Caco-2 (cell line): ENCODE measurements at regions not wholly inside any gene's neighbourhood (a gene's known extent, or its start where the extent isn't known, plus 50 kb on each side); places are given as distances from the start of the nearest gene placed in this dataset.

Source experiments
- BruUV-seq: library from RNA; stranded (reverse); fragments of 400-500 nt; replicated peaks from 2 replicates; lab custom pipeline; 2021; lab: Mats Ljungman, UMichigan
- CTCF ChIA-PET: fragments of 300-600 bp; sonication (Branson Sonifier 250); formaldehyde crosslinking; loops from one replicate; lab custom pipeline; 2022; ENCODE audit warnings: antibody characterized with exemption; lab: Charles Lee
- POLR2A ChIA-PET: fragments of 300-600 bp; sonication (Branson Sonifier 250); formaldehyde crosslinking; loops from one replicate; lab custom pipeline; 2022; ENCODE audit warnings: antibody characterized with exemption; lab: Charles Lee
- DNase-seq, 2 experiments: peaks; one replicate each; pipeline versions ENCODE4 v3.0.0 to v3.0.0-alpha.2; 2020 to 2022
- H3K27me3 ChIP-seq: replicated peaks from 2 replicates; pipeline ENCODE4 v1.6.0; 2011; ENCODE audit warnings: low read length; ENCODE audit not compliant: control insufficient read depth, insufficient read depth
- H3K36me3 ChIP-seq: 2 replicates; pipeline ENCODE4 v1.5.1; 2011; ENCODE audit warnings: low read length; ENCODE audit not compliant: control insufficient read depth, insufficient read depth
- H3K4me1 ChIP-seq: fragments of 250-450 bp; sonication (Bioruptor Pico); 2 replicates; pipeline ENCODE4 v1.5.1; 2020; ENCODE audit warnings: mild to moderate bottlenecking
- H3K4me3 ChIP-seq: 2 replicates; pipeline ENCODE4 v1.5.1; 2011; ENCODE audit warnings: low read depth, mild to moderate bottlenecking, control low read depth, low read length
- H3K9me3 ChIP-seq: fragments of 250-450 bp; sonication (Bioruptor Pico); 2 replicates; pipeline ENCODE4 v1.5.1; 2020; ENCODE audit warnings: mild to moderate bottlenecking, moderate library complexity
- H3K27ac Mint-ChIP-seq: one replicate; pipeline ENCODE4 v1.8.0; 2022; ENCODE audit warnings: mixed read lengths; ENCODE audit not compliant: unreplicated experiment
- H3K27me3 Mint-ChIP-seq: one replicate; pipeline ENCODE4 v1.8.0; 2022; ENCODE audit warnings: mixed read lengths; ENCODE audit not compliant: insufficient read depth, unreplicated experiment
- H3K36me3 Mint-ChIP-seq: one replicate; pipeline ENCODE4 v1.8.0; 2022; ENCODE audit warnings: mild to moderate bottlenecking, mixed read lengths; ENCODE audit not compliant: insufficient read depth, unreplicated experiment
- H3K4me1 Mint-ChIP-seq: one replicate; pipeline ENCODE4 v1.8.0; 2022; ENCODE audit warnings: low read depth, mixed read lengths; ENCODE audit not compliant: unreplicated experiment
- H3K4me3 Mint-ChIP-seq: one replicate; pipeline ENCODE4 v1.8.0; 2022; ENCODE audit warnings: mild to moderate bottlenecking, moderate library complexity, mixed read lengths; ENCODE audit not compliant: unreplicated experiment
- H3K9me3 Mint-ChIP-seq: one replicate; pipeline ENCODE4 v1.8.0; 2022; ENCODE audit warnings: mixed read lengths; ENCODE audit not compliant: unreplicated experiment
- intact Hi-C: fragments of 100-400 bp; cut with micrococcal nuclease; formaldehyde crosslinking; loops from one replicate; pipeline ENCODE4 v1.10.0; 2022; ENCODE audit not compliant: unreplicated experiment
- TF ChIP-seq, protein P1 (sequence below), 2 experiments: fragments of 200-600 bp in 1 of 2; IDR thresholded peaks; 1 replicate in 1 of 2; 2 replicates in 1 of 2; pipeline versions ENCODE4 v1.5.1 to v1.8.0; 2011 to 2022; ENCODE audit warnings: antibody characterized with exemption in 1 of 2, control low read depth in 1 of 2, inconsistent platforms in 1 of 2, low read depth in 1 of 2, low read length in 1 of 2, mild to moderate bottlenecking in 1 of 2, moderate library complexity in 1 of 2; ENCODE audit not compliant: insufficient read depth in 1 of 2, severe bottlenecking in 1 of 2, unreplicated experiment in 1 of 2

DNA sequence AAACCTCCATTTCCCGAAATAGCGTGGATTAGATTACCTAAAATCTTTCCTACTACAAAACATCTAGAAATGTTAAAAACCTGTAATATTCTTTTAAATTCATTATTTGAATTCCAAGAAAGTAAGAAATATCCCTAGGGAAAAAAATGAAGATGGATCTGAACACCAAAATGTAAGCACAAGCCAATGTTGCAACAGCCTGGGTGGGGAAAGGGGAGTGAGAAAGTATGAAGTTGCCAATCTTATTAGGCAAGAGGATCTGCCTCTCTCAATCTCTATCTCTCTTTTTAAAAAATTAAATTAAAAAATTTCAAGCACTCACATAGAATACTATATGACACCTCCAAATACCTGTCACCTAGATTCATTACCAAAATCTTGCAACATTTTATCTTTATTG is 74.9 kb upstream of the IRF2BP2 start:
- H3K4me3 ChIP-seq: no peak overlapping the region
- no TSS peak for BruUV-seq
- H3K27ac Mint-ChIP-seq: no peak overlapping the region
- H3K27me3 Mint-ChIP-seq: no peaks in the 10 kb centered on the region
- no peaks in the 10 kb centered on the region for H3K36me3 Mint-ChIP-seq
- TF ChIP-seq, protein P1, sequence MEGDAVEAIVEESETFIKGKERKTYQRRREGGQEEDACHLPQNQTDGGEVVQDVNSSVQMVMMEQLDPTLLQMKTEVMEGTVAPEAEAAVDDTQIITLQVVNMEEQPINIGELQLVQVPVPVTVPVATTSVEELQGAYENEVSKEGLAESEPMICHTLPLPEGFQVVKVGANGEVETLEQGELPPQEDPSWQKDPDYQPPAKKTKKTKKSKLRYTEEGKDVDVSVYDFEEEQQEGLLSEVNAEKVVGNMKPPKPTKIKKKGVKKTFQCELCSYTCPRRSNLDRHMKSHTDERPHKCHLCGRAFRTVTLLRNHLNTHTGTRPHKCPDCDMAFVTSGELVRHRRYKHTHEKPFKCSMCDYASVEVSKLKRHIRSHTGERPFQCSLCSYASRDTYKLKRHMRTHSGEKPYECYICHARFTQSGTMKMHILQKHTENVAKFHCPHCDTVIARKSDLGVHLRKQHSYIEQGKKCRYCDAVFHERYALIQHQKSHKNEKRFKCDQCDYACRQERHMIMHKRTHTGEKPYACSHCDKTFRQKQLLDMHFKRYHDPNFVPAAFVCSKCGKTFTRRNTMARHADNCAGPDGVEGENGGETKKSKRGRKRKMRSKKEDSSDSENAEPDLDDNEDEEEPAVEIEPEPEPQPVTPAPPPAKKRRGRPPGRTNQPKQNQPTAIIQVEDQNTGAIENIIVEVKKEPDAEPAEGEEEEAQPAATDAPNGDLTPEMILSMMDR (IDR thresholded peaks at IDR 0.05; ENCODE audit: insufficient read depth in 1 of 2, low read depth in 1 of 2, low read length in 1 of 2, severe bottlenecking in 1 of 2, unreplicated experiment in 1 of 2): no peak
- DNase-seq: no peak
- H3K4me1 Mint-ChIP-seq: no peaks in the 10 kb centered on the region
- no peaks in the 10 kb centered on the region; the same call in 1 of the 2 replicates for H3K9me3 ChIP-seq
- intact Hi-C loops: no loop called here
- no peaks in the 10 kb centered on the region for H3K9me3 Mint-ChIP-seq
- no peaks in the 10 kb centered on the region for H3K27me3 ChIP-seq
- POLR2A ChIA-PET: no interaction called here
- H3K4me3 Mint-ChIP-seq: no peak overlapping the region
- CTCF ChIA-PET: no interaction called here
- no peaks in the 10 kb centered on the region for H3K36me3 ChIP-seq
- H3K4me1 ChIP-seq: peaks cover 5% of the 10 kb centered on the region; the same call in 1 of the 2 replicates

DNA sequence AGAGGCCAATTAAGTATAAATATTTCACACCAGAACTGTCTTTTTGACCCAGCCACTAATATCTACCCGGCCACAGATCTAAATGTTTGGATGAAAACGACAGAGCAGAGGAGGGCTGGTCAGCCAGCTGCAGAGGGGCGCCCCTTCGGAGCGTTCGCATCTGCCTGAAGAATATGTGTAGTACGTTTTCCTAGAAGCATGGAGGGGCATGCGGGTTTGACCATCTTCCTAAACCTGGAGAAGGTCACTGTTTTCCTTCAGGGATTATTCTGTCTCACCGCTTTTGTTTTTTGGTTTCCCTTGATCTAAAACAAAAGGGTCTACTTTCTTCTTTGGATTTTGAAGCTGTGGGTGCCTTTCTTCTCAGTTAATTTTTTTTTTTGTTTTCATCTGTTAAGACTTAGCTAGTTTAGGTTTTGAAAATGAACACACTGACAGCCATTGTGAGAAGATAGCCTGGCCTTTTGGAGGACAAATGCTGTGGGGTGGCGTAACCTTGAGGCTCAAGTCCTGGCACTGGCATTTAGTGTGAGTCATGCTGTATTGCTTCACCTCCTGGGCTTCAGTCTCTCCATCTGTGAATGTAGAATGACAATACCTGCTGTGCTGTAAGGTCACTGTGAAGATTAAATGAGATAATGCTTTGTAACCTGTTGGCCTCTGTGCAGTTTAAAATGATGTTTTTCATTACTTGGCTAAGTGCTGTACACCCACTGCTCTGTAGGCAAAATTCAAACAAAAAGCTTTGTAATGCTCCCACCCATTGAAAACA is 74.1 kb upstream of the IRF2BP2 start:
- Histone ChIP-seq H3K27me3 (no peaks in the 10 kb centered on the region), H3K36me3 (no peaks in the 10 kb centered on the region), H3K4me3 (no peak overlapping the region), H3K9me3 (no peaks in the 10 kb centered on the region; the same call in 1 of the 2 replicates), H3K4me1 (peaks cover 5% of the 10 kb centered on the region; the same call in 1 of the 2 replicates)
- TF ChIP-seq, protein P1 (IDR thresholded peaks at IDR 0.05; ENCODE audit: insufficient read depth in 1 of 2, low read depth in 1 of 2, low read length in 1 of 2, severe bottlenecking in 1 of 2, unreplicated experiment in 1 of 2): no peak
- H3K27ac Mint-ChIP-seq: no peak overlapping the region
- no peak overlapping the region for H3K4me3 Mint-ChIP-seq
- H3K9me3 Mint-ChIP-seq: no peaks in the 10 kb centered on the region
- no peaks in the 10 kb centered on the region for H3K27me3 Mint-ChIP-seq
- intact Hi-C loops: no loop called here
- ChIA-PET POLR2A (interaction anchor here (0.7 kb wide), 1 partner anchor 138 kb away, joined by 4 read pairs; no protein-coding TSS in a partner anchor), CTCF (interaction anchor here (0.6 to 1.2 kb wide), 2 partner anchors 64 to 72 kb away, joined by 3 to 4 read pairs; no protein-coding TSS in a partner anchor)
- peak in 1 of 2 experiments; percentile 48 for DNase-seq
- no peaks in the 10 kb centered on the region for H3K36me3 Mint-ChIP-seq
- BruUV-seq: no TSS peak
- H3K4me1 Mint-ChIP-seq: no peaks in the 10 kb centered on the region

DNA sequence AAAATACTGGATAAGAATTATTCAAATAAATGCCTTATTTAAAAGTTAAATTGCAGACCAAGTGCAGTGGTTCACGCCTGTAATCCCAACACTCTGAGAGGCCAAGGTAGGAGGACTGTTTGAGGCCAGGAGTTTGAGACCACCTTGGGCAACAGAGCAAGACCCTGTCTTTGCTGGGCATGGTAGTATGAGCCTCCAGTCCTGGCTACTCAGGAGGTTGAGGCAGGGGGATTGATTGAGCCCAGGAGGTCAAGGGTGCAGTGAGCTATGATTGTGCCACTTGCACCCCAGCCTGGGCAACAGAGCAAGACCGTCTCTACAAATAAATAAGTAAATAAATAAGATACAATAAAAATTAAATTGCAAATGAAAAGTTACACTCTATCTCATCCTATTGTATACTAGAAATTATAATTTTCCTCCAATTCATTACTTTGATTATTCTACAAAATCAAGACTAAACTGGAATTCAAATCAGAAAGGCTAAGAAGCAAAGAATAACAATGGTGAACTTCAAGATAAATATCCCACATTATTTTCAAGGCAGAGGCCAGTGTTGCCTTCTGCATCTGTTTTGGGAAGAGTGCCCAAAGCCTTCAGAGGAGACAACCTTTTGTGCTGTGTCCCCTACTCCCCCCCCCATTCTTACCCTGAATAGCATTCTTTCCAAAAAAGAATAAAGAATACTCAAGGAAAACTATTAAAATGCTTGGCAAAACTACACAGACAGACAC is 73.3 kb upstream of the IRF2BP2 start:
- Histone ChIP-seq H3K4me1 (peaks cover 5% of the 10 kb centered on the region; the same call in 1 of the 2 replicates), H3K9me3 (no peaks in the 10 kb centered on the region; the same call in 1 of the 2 replicates), H3K27me3 (no peaks in the 10 kb centered on the region), H3K36me3 (no peaks in the 10 kb centered on the region), H3K4me3 (no peak overlapping the region)
- no TSS peak for BruUV-seq
- Mint-ChIP-seq H3K4me3 (no peak overlapping the region), H3K27me3 (no peaks in the 10 kb centered on the region), H3K27ac (no peak overlapping the region), H3K36me3 (no peaks in the 10 kb centered on the region), H3K9me3 (no peaks in the 10 kb centered on the region), H3K4me1 (no peaks in the 10 kb centered on the region)
- POLR2A ChIA-PET: no interaction called here
- no peak for DNase-seq
- CTCF ChIA-PET: interaction anchor here (1.2 kb wide), 1 partner anchor 72 kb away, joined by 3 read pairs; no protein-coding TSS in a partner anchor
- TF ChIP-seq, protein P1 (IDR thresholded peaks at IDR 0.05; ENCODE audit: insufficient read depth in 1 of 2, low read depth in 1 of 2, low read length in 1 of 2, severe bottlenecking in 1 of 2, unreplicated experiment in 1 of 2): no peak
- intact Hi-C loops: no loop called here
